CD14-positive monocyte (primary cell): ENCODE measurements at regions not wholly inside any gene's neighbourhood (a gene's known extent, or its start where the extent isn't known, plus 50 kb on each side); places are given as distances from the start of the nearest gene placed in this dataset.

Source experiments
- DNase-seq, 3 donors: peaks; one replicate each; pipeline ENCODE4 v3.0.0-alpha.2; 2011 to 2022
- H2AFZ ChIP-seq: 2 replicates; pipeline ENCODE4 v1.6.0; 2012; ENCODE audit warnings: mild to moderate bottlenecking, low read depth, low read length, inconsistent platforms; ENCODE audit not compliant: insufficient read depth, poor library complexity, severe bottlenecking
- H3K27ac ChIP-seq, 2 donors: 1 replicate in 1 of 2; 2 replicates in 1 of 2; pipeline ENCODE4 v1.5.1; 2012 to 2013; ENCODE audit warnings: low read length in 2 of 2, control low read depth in 1 of 2, inconsistent platforms in 1 of 2, low read depth in 1 of 2, mild to moderate bottlenecking in 1 of 2
- H3K27me3 ChIP-seq, 2 donors: one replicate each; pipeline versions ENCODE4 v1.6.0 to v1.6.1; 2011 to 2013; ENCODE audit warnings: low read length in 2 of 2; ENCODE audit not compliant: control insufficient read depth in 2 of 2, insufficient read depth in 2 of 2
- H3K36me3 ChIP-seq, 2 donors: replicated peaks in 1 of 2; 1 replicate in 1 of 2; 2 replicates in 1 of 2; pipeline versions ENCODE4 v1.5.1 to v1.6.1; 2012 to 2013; ENCODE audit warnings: low read length in 2 of 2, control low read depth in 1 of 2, inconsistent platforms in 1 of 2, mild to moderate bottlenecking in 1 of 2; ENCODE audit not compliant: insufficient read depth in 2 of 2, control insufficient read depth in 1 of 2
- H3K4me1 ChIP-seq, 2 donors: 1 replicate in 1 of 2; 2 replicates in 1 of 2; pipeline versions ENCODE4 v1.5.1 to v1.6.1; 2012 to 2013; ENCODE audit warnings: low read length in 2 of 2, control low read depth in 1 of 2, inconsistent platforms in 1 of 2, mild to moderate bottlenecking in 1 of 2, moderate library complexity in 1 of 2; ENCODE audit not compliant: insufficient read depth in 2 of 2, control insufficient read depth in 1 of 2
- H3K4me2 ChIP-seq: replicated peaks from 2 replicates; pipeline ENCODE3; 2012; ENCODE audit warnings: low read length, moderate library complexity, mild to moderate bottlenecking; ENCODE audit not compliant: poor library complexity, severe bottlenecking; ENCODE audit errors: extremely low read depth
- H3K4me3 ChIP-seq, 3 experiments: fragments of 200-600 bp in 1 of 3; sonication (generic) in 1 of 3; replicated peaks in 1 of 3; 1 replicate in 2 of 3; 2 replicates in 1 of 3; pipeline ENCODE4 v1.5.1; 2011 to 2013; ENCODE audit warnings: low read length in 3 of 3, mild to moderate bottlenecking in 3 of 3, control low read depth in 2 of 3, low read depth in 2 of 3, inconsistent platforms in 1 of 3, moderate library complexity in 1 of 3
- H3K79me2 ChIP-seq: 2 replicates; pipeline ENCODE4 v1.6.0; 2012; ENCODE audit warnings: mild to moderate bottlenecking, control low read depth, inconsistent platforms, low read length, moderate library complexity; ENCODE audit not compliant: insufficient read depth
- H3K9ac ChIP-seq: 2 replicates; pipeline ENCODE4 v1.6.0; 2017; ENCODE audit warnings: low read length, mild to moderate bottlenecking; ENCODE audit not compliant: insufficient read depth, poor library complexity, severe bottlenecking
- H3K9me3 ChIP-seq, 2 donors: replicated peaks in 1 of 2; 1 replicate in 1 of 2; 2 replicates in 1 of 2; pipeline versions ENCODE4 v1.5.1 to v1.6.1; 2012 to 2013; ENCODE audit warnings: low read length in 2 of 2, control low read depth in 1 of 2; ENCODE audit not compliant: control insufficient read depth in 1 of 2, insufficient read depth in 1 of 2
- H4K20me1 ChIP-seq: 2 replicates; pipeline ENCODE4 v1.6.0; 2012; ENCODE audit warnings: mild to moderate bottlenecking, low read length, control low read depth, moderate library complexity; ENCODE audit not compliant: insufficient read depth
- H3K27ac Mint-ChIP-seq, 7 donors: one replicate each; pipeline ENCODE4 v1.8.0; 2020; ENCODE audit warnings: mild to moderate bottlenecking in 7 of 7, mixed read lengths in 7 of 7, moderate library complexity in 6 of 7, inconsistent platforms in 2 of 7
- H3K27me3 Mint-ChIP-seq, 3 donors: one replicate each; pipeline ENCODE4 v1.8.0; 2021 to 2022; ENCODE audit warnings: low read depth in 3 of 3, mild to moderate bottlenecking in 3 of 3, mixed read lengths in 3 of 3, moderate library complexity in 3 of 3, inconsistent platforms in 1 of 3
- H3K36me3 Mint-ChIP-seq, 2 donors: one replicate each; pipeline ENCODE4 v1.8.0; 2020; ENCODE audit warnings: mixed read lengths in 2 of 2, inconsistent platforms in 1 of 2, mild to moderate bottlenecking in 1 of 2
- H3K4me1 Mint-ChIP-seq: one replicate; pipeline ENCODE4 v1.8.0; 2020; ENCODE audit warnings: mild to moderate bottlenecking, mixed read lengths
- H3K4me3 Mint-ChIP-seq, 2 donors: one replicate each; pipeline ENCODE4 v1.8.0; 2020; ENCODE audit warnings: mild to moderate bottlenecking in 2 of 2, mixed read lengths in 2 of 2, moderate library complexity in 1 of 2
- H3K9me3 Mint-ChIP-seq, 7 donors: one replicate each; pipeline ENCODE4 v1.8.0; 2020 to 2022; ENCODE audit warnings: mixed read lengths in 7 of 7, mild to moderate bottlenecking in 6 of 7, moderate library complexity in 6 of 7, inconsistent platforms in 2 of 7
- WGBS: methylation state at CpG from one replicate; pipeline ENCODE4 v1.1.5; 2013; ENCODE audit warnings: missing lambda C conversion rate; ENCODE audit not compliant: insufficient coverage; 5-methylcytosine and 5-hydroxymethylcytosine counted together
- intact Hi-C, 2 donors: fragments of 100-400 bp; cut with micrococcal nuclease; formaldehyde crosslinking; loops; one replicate each; pipeline versions ENCODE4 v1.15.0 to v1.15.1; 2023
- TF ChIP-seq, protein P1 (sequence below): fragments of 200-600 bp; IDR thresholded peaks from one replicate; pipeline ENCODE4 v1.8.0; 2022; ENCODE audit warnings: antibody characterized with exemption, mild to moderate bottlenecking

DNA sequence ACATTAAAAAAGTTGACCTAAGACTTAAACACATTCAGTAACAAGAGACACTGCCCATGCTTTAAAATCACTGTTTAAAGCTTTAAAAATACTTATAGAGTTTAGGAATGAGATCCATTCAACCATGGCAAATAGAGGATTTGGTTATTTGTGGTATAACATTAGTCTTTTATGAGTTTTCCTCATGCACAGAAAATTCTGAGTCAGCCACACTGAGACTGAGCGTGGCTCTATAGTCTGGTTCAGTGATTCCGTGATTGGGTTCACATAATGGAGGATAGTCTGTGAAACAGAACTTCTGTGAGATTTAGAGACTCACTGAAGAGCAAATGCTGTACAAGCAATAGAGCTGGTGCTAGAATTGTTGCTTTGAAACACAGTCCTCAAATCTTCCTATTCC is 1502.4 kb upstream of the PIK3C3 start:
- Mint-ChIP-seq H3K27ac (no peak overlapping the region), H3K27me3 (no peaks in the 10 kb centered on the region), H3K9me3 (peaks cover 0 to 3% (median 0%) of the 10 kb centered on the region in 7 donors), H3K4me3 (no peak overlapping the region), H3K4me1 (no peaks in the 10 kb centered on the region), H3K36me3 (no peaks in the 10 kb centered on the region)
- 89% methylated on average over 2 of the region's 2 CpGs for WGBS
- H3K4me2 ChIP-seq, result no peak overlapping the region
- no peaks in the 10 kb centered on the region for H3K9me3 ChIP-seq
- no peaks in the 10 kb centered on the region for H3K79me2 ChIP-seq
- no peaks in the 10 kb centered on the region for H3K36me3 ChIP-seq
- H3K27ac ChIP-seq, result no peak overlapping the region
- no peak overlapping the region for H2AFZ ChIP-seq
- H3K4me1 ChIP-seq, result no peaks in the 10 kb centered on the region
- no peak overlapping the region for H3K9ac ChIP-seq
- intact Hi-C loops, result loop anchor here in 1 of 2 donors (10.0 kb wide), 1 partner anchor 62 kb away; no protein-coding TSS in a partner anchor
- H3K27me3 ChIP-seq, result no peaks in the 10 kb centered on the region
- no peak for DNase-seq
- H4K20me1 ChIP-seq, result no peaks in the 10 kb centered on the region
- H3K4me3 ChIP-seq, result no peak overlapping the region
- TF ChIP-seq, protein P1, sequence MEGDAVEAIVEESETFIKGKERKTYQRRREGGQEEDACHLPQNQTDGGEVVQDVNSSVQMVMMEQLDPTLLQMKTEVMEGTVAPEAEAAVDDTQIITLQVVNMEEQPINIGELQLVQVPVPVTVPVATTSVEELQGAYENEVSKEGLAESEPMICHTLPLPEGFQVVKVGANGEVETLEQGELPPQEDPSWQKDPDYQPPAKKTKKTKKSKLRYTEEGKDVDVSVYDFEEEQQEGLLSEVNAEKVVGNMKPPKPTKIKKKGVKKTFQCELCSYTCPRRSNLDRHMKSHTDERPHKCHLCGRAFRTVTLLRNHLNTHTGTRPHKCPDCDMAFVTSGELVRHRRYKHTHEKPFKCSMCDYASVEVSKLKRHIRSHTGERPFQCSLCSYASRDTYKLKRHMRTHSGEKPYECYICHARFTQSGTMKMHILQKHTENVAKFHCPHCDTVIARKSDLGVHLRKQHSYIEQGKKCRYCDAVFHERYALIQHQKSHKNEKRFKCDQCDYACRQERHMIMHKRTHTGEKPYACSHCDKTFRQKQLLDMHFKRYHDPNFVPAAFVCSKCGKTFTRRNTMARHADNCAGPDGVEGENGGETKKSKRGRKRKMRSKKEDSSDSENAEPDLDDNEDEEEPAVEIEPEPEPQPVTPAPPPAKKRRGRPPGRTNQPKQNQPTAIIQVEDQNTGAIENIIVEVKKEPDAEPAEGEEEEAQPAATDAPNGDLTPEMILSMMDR, result no peak

DNA sequence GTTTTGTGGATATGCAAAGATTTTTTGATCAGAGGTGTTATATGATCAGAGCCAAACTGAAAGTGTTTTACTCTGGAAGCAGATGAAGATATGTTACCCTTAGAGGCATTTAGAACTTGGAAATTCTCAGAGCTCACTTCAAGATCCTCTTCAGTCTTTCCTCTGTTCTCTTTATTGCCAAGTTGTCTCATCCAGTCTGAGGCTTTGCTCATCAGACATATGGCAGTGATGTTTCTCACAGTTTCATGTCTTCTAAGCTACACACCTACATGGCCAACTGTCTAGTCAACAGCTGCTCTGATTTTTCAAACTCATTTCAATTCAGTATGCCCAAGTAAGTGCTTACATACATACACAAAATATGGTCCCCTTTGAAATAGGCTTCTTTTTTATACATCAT is 1504.3 kb upstream of the PIK3C3 start:
- TF ChIP-seq, protein P1, result no peak
- no peaks in the 10 kb centered on the region for H3K9me3 ChIP-seq
- H2AFZ ChIP-seq, result no peak overlapping the region
- no peaks in the 10 kb centered on the region for H3K27me3 ChIP-seq
- no peaks in the 10 kb centered on the region for H4K20me1 ChIP-seq
- H3K9ac ChIP-seq, result no peak overlapping the region
- no peak overlapping the region for H3K4me2 ChIP-seq
- H3K27ac ChIP-seq, result no peak overlapping the region
- no peaks in the 10 kb centered on the region for H3K4me1 ChIP-seq
- H3K4me3 ChIP-seq, result no peak overlapping the region
- no peaks in the 10 kb centered on the region for H3K27me3 Mint-ChIP-seq
- no peak overlapping the region for H3K27ac Mint-ChIP-seq
- H3K4me1 Mint-ChIP-seq, result no peaks in the 10 kb centered on the region
- peaks cover 0 to 3% (median 0%) of the 10 kb centered on the region in 7 donors for H3K9me3 Mint-ChIP-seq
- no peaks in the 10 kb centered on the region for H3K36me3 ChIP-seq
- H3K4me3 Mint-ChIP-seq, result no peak overlapping the region
- intact Hi-C loops, result loop anchor here in 1 of 2 donors (10.0 kb wide), 1 partner anchor 64 kb away; no protein-coding TSS in a partner anchor
- no peak for DNase-seq
- no peaks in the 10 kb centered on the region for H3K79me2 ChIP-seq
- no peaks in the 10 kb centered on the region for H3K36me3 Mint-ChIP-seq
